Psoas muscle (tissue), 7 donors: ENCODE measurements at regions not wholly inside any gene's neighbourhood (a gene's known extent, or its start where the extent isn't known, plus 50 kb on each side); places are given as distances from the start of the nearest gene placed in this dataset.

Source experiments
- ATAC-seq, 4 donors: fragments of 200-7000 bp; cut with Tn5 transposase; one replicate each; pipeline ENCODE4 v1.9.1; 2020; ENCODE audit warnings: moderate library complexity in 3 of 4, mild to moderate bottlenecking in 2 of 4
- DNase-seq, 2 donors: peaks; one replicate each; pipeline ENCODE4 v3.0.0-alpha.2; 2020
- H3K27ac ChIP-seq: fragments of 200-600 bp; one replicate; pipeline ENCODE4 v1.8.0; 2022
- H3K27me3 ChIP-seq, 3 donors: fragments of 200-600 bp in 1 of 3; one replicate each; pipeline versions ENCODE4 v1.6.1 to v1.8.0; 2013 to 2022; ENCODE audit warnings: low read length in 2 of 3, mild to moderate bottlenecking in 2 of 3, moderate library complexity in 1 of 3; ENCODE audit not compliant: insufficient read depth in 3 of 3
- H3K36me3 ChIP-seq, 2 donors: fragments of 200-600 bp in 1 of 2; one replicate each; pipeline versions ENCODE4 v1.6.1 to v1.8.0; 2013 to 2022; ENCODE audit warnings: low read depth in 1 of 2, mild to moderate bottlenecking in 1 of 2, moderate library complexity in 1 of 2; ENCODE audit not compliant: insufficient read depth in 1 of 2
- H3K4me1 ChIP-seq: fragments of 200-600 bp; one replicate; pipeline ENCODE4 v1.8.0; 2022
- H3K4me3 ChIP-seq: fragments of 200-600 bp; one replicate; pipeline ENCODE4 v1.8.0; 2022; ENCODE audit warnings: mild to moderate bottlenecking
- H3K9me3 ChIP-seq: fragments of 200-600 bp; one replicate; pipeline ENCODE4 v1.8.0; 2022
- WGBS, 3 donors: extraction: QIAGEN DNeasy Blood & Tissue Kit; methylation state at CpG; one replicate each; pipeline versions ENCODE4 v1.1.6 to v1.1.7; 2013; 5-methylcytosine and 5-hydroxymethylcytosine counted together
- intact Hi-C, 2 donors: fragments of 100-400 bp; cut with DNase I; formaldehyde crosslinking; loops; one replicate each; pipeline versions ENCODE4 v1.11.0 to v1.14.2; 2022
- TF ChIP-seq, protein P1 (sequence below): fragments of 200-600 bp; IDR thresholded peaks from one replicate; pipeline ENCODE4 v1.8.0; 2022; ENCODE audit warnings: antibody characterized with exemption
- donor health status: healthy with polysubstance abuse.
- donor health status: DM: no; HTN: no; CAD: no; lungs with moderate emphysema.
- donor health status: Bipolar disorder and iron deficiency.
- donor health status: healthy.
- donor health status: DM: yes; HTN: yes; CAD: no.
- donor health status: DM: no; HTN: no; CAD: no.
- donor health status: DM: yes; HTN: yes; CAD: no.

DNA sequence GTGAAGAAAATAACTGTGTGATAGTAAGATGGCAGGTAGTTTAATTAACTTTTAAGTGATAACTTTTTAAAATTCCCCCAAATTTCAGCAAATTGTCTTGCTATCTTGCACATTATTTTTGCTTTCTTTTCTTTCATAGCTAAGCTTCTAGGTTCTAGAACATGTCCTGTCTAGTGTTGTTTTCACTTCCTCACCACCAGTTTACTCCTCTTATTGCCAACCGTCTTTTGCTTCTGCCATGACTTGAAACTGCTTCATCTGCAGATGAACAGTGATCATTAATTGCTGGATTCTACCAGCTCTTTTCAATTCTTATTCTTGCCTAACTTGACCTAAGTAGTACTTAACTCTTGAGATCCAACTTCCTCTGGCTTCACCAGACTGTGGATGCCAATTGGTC is 137.8 kb downstream of the CENPW start:
- TF ChIP-seq, protein P1, sequence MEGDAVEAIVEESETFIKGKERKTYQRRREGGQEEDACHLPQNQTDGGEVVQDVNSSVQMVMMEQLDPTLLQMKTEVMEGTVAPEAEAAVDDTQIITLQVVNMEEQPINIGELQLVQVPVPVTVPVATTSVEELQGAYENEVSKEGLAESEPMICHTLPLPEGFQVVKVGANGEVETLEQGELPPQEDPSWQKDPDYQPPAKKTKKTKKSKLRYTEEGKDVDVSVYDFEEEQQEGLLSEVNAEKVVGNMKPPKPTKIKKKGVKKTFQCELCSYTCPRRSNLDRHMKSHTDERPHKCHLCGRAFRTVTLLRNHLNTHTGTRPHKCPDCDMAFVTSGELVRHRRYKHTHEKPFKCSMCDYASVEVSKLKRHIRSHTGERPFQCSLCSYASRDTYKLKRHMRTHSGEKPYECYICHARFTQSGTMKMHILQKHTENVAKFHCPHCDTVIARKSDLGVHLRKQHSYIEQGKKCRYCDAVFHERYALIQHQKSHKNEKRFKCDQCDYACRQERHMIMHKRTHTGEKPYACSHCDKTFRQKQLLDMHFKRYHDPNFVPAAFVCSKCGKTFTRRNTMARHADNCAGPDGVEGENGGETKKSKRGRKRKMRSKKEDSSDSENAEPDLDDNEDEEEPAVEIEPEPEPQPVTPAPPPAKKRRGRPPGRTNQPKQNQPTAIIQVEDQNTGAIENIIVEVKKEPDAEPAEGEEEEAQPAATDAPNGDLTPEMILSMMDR: no peak
- ATAC-seq (no peak), DNase-seq (no peak)
- WGBS, 3 donors: 83 to 86% (median 84%) methylated on average over 1 of the region's 1 CpG
- Histone ChIP-seq H3K27me3 (no peaks in the 10 kb centered on the region), H3K4me1 (no peaks in the 10 kb centered on the region), H3K9me3 (no peaks in the 10 kb centered on the region), H3K36me3 (no peaks in the 10 kb centered on the region), H3K27ac (no peak overlapping the region), H3K4me3 (no peak overlapping the region)
- intact Hi-C loops: no loop called here

DNA sequence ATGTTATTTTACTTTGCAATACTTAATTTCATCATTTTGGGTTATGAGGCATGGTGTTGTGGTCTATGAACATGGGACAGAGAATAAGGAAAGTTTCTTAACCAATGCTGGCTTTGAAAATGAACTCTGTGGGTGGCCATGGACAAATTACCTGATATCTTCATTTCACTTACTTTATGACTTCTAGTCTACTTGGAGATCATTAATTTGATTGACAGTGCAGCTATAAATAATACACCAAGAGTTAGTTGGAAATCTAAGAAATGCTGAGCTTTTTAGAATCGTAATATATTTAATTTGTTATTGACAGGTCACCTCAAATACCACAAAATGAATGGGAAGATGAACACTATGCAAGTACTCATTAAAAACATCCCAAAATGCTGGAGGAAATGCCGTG is 140.4 kb downstream of the CENPW start:
- Histone ChIP-seq H3K4me1 (no peaks in the 10 kb centered on the region), H3K27me3 (no peaks in the 10 kb centered on the region), H3K36me3 (no peaks in the 10 kb centered on the region), H3K9me3 (no peaks in the 10 kb centered on the region), H3K4me3 (no peak overlapping the region), H3K27ac (no peak overlapping the region)
- TF ChIP-seq, protein P1: no peak
- WGBS, 3 donors: 76 to 88% (median 80%) methylated on average over 2 of the region's 2 CpGs
- ATAC-seq: no peak
- intact Hi-C loops: no loop called here
- no peak for DNase-seq

DNA sequence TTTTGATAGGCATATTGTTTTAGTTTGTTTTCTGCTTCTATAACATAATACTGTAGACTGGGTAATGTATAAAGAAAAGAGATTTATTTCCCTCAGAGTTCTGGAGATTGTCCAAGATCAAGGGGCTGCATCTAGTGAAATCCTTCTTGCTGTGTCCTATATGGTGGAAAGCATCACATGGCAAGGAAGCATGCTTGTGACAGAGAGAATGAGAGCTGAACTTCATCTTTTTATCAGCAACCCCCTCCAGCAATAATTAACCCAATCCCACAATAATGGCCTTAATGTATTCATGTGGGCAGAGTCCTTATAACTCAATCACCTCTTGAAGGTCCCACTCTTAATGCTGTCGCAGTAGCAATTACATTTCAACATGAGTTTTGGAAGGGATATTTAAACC is 141.4 kb downstream of the CENPW start:
- Histone ChIP-seq H3K27ac (no peak overlapping the region), H3K27me3 (no peaks in the 10 kb centered on the region), H3K36me3 (no peaks in the 10 kb centered on the region), H3K4me1 (no peaks in the 10 kb centered on the region), H3K9me3 (no peaks in the 10 kb centered on the region), H3K4me3 (no peak overlapping the region)
- 88 to 93% (median 90%) methylated on average over 1 of the region's 1 CpG for WGBS, 3 donors
- intact Hi-C loops: no loop called here
- ATAC-seq (no peak), DNase-seq (no peak)
- TF ChIP-seq, protein P1: no peak

DNA sequence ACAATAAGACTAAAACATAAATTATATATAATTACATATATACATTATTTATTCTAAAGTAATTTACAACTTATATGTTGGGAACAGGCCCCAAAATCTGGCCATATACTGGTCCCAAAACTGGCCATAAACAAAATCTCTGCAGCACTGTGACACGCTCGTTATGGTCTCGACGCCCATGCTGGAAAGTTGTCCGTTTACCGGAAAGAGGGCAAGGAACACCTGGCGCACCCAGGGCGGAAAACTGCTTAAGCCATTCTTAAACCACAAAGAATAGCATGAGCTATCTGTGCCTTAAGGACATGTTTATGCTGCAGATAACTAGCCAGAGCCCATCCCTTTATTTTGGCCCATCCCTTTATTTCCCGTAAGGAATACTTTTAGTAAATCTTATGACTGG is 164.9 kb downstream of the CENPW start:
- TF ChIP-seq, protein P1: no peak
- intact Hi-C loops: no loop called here
- no peak overlapping the region for H3K27ac ChIP-seq
- H3K36me3 ChIP-seq: no peaks in the 10 kb centered on the region
- H3K4me3 ChIP-seq: no peak overlapping the region
- 83 to 87% (median 85%) methylated on average over 9 of the region's 9 CpGs for WGBS, 3 donors
- ATAC-seq (no peak), DNase-seq (no peak)
- H3K4me1 ChIP-seq: no peaks in the 10 kb centered on the region
- peaks cover 5% of the 10 kb centered on the region for H3K9me3 ChIP-seq
- no peaks in the 10 kb centered on the region for H3K27me3 ChIP-seq

DNA sequence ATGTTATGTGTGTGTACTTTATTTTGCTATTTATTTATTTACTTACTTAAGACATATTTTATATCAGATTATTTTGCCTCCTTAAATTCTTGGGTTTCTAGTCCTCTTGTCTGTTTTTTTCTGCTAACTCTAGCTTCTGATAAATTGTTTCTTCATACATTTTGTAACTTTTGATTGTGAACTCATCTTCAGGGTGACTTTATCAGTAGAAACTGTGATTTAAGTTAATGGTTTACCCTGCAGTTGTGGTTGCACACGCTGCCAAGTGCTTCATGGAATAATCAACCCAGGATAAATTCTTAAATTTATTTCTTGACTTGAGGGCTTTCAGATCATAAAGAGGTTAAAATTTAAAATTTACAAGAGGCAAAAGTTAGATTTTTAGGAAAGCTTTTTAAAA is 173.3 kb downstream of the CENPW start:
- Histone ChIP-seq H3K27me3 (no peaks in the 10 kb centered on the region), H3K4me3 (no peak overlapping the region), H3K4me1 (no peaks in the 10 kb centered on the region), H3K27ac (no peak overlapping the region), H3K9me3 (peaks cover 6% of the 10 kb centered on the region), H3K36me3 (no peaks in the 10 kb centered on the region)
- DNase-seq (no peak), ATAC-seq (no peak)
- WGBS, 3 donors: 76 to 80% (median 77%) methylated on average over 1 of the region's 1 CpG
- intact Hi-C loops: no loop called here
- TF ChIP-seq, protein P1: no peak
